SK-N-SH treated with all-trans-retinoic acid at 6 μM for 48 hours (cell line): ENCODE measurements at regions not wholly inside any gene's neighbourhood (a gene's known extent, or its start where the extent isn't known, plus 50 kb on each side); places are given as distances from the start of the nearest gene placed in this dataset.

Experiments
- ATAC-seq: fragments of 200-7000 bp; cut with Tn5 transposase; 3 replicates; pipeline ENCODE4 v1.9.1; 2020; ENCODE audit warnings: mild to moderate bottlenecking, moderate library complexity
- ARNTL ChIP-seq: fragments of 450-650 bp; formaldehyde crosslinking; IDR thresholded peaks from 2 replicates; pipeline ENCODE4 v1.5.0; 2020; ENCODE audit warnings: low read depth, mild to moderate bottlenecking, moderate library complexity, borderline replicate concordance
- BACH2 ChIP-seq: fragments of 250-450 bp; sonication (Bioruptor Pico); IDR thresholded peaks from 2 replicates; pipeline ENCODE4 v1.9.0; 2021; ENCODE audit warnings: mild to moderate bottlenecking, borderline replicate concordance
- CSDC2 ChIP-seq: fragments of 250-450 bp; sonication (Bioruptor Pico); IDR thresholded peaks from 2 replicates; pipeline ENCODE4 v1.5.0; 2020; ENCODE audit warnings: mild to moderate bottlenecking, moderate library complexity
- ESRRG ChIP-seq: fragments of 250-450 bp; sonication (Bioruptor Pico); IDR thresholded peaks from 2 replicates; pipeline ENCODE4 v1.6.1; 2021; ENCODE audit warnings: mild to moderate bottlenecking
- GLIS3 ChIP-seq: fragments of 250-450 bp; sonication (Bioruptor Pico); IDR thresholded peaks from 2 replicates; pipeline ENCODE4 v1.5.0; 2020; ENCODE audit warnings: mild to moderate bottlenecking, moderate library complexity
- ISL1 ChIP-seq: fragments of 250-450 bp; sonication (Bioruptor Pico); IDR thresholded peaks from 2 replicates; pipeline ENCODE4 v2.1.2; 2022; ENCODE audit warnings: mild to moderate bottlenecking, moderate library complexity
- OSR1 ChIP-seq: fragments of 250-450 bp; sonication (Bioruptor Pico); IDR thresholded peaks from 2 replicates; pipeline ENCODE4 v1.8.0; 2022; ENCODE audit warnings: moderate library complexity, mild to moderate bottlenecking, inconsistent platforms
- POU6F1 ChIP-seq: fragments of 250-450 bp; sonication (Bioruptor Pico); IDR thresholded peaks from 2 replicates; pipeline ENCODE4 v1.8.0; 2021; ENCODE audit warnings: low read depth, mild to moderate bottlenecking, moderate library complexity, borderline replicate concordance
- PPARA ChIP-seq: fragments of 250-450 bp; sonication (Bioruptor Pico); IDR thresholded peaks from 2 replicates; pipeline ENCODE4 v1.5.0; 2020; ENCODE audit warnings: mild to moderate bottlenecking, borderline replicate concordance
- RARB ChIP-seq: fragments of 250-450 bp; sonication (Bioruptor Pico); IDR thresholded peaks from 2 replicates; pipeline ENCODE4 v1.8.0; 2021; ENCODE audit warnings: mild to moderate bottlenecking, moderate library complexity
- TCF4 ChIP-seq: fragments of 250-450 bp; sonication (Bioruptor Pico); IDR thresholded peaks from 2 replicates; pipeline ENCODE4 v1.8.0; 2021; ENCODE audit warnings: mild to moderate bottlenecking, moderate library complexity, borderline replicate concordance
- TOX ChIP-seq: fragments of 250-450 bp; sonication (Bioruptor Pico); IDR thresholded peaks from 2 replicates; pipeline ENCODE4 v1.8.0; 2021; ENCODE audit warnings: mild to moderate bottlenecking, moderate library complexity, borderline replicate concordance
- TSHZ2 ChIP-seq: fragments of 250-450 bp; sonication (Bioruptor Pico); IDR thresholded peaks from 2 replicates; pipeline ENCODE4 v1.5.0; 2020; ENCODE audit warnings: mild to moderate bottlenecking, moderate library complexity
- ZC3H10 ChIP-seq: fragments of 250-450 bp; sonication (Bioruptor Pico); IDR thresholded peaks from 2 replicates; pipeline ENCODE4 v1.5.1; 2021; ENCODE audit warnings: mild to moderate bottlenecking, moderate library complexity
- ZFP3 ChIP-seq: fragments of 250-450 bp; sonication (Bioruptor Pico); IDR thresholded peaks from 2 replicates; pipeline ENCODE4 v1.5.0; 2020; ENCODE audit warnings: mild to moderate bottlenecking, moderate library complexity
- ZFP30 ChIP-seq: fragments of 450-650 bp; formaldehyde crosslinking; IDR thresholded peaks from 2 replicates; pipeline ENCODE4 v1.5.0; 2022; ENCODE audit warnings: mild to moderate bottlenecking, moderate library complexity
- ZNF565 ChIP-seq: fragments of 450-650 bp; formaldehyde crosslinking; conservative IDR thresholded peaks from 2 replicates; pipeline ENCODE4 v1.5.0; 2020; ENCODE audit warnings: low read depth, mild to moderate bottlenecking, moderate library complexity
- ZNF8 ChIP-seq: fragments of 450-650 bp; formaldehyde crosslinking; IDR thresholded peaks from 2 replicates; pipeline ENCODE4 v1.5.0; 2020; ENCODE audit warnings: mild to moderate bottlenecking, moderate library complexity
- TF ChIP-seq, protein P1 (sequence below): fragments of 250-450 bp; sonication (Bioruptor Pico); IDR thresholded peaks from 2 replicates; pipeline ENCODE4 v1.8.0; 2020; ENCODE audit warnings: mild to moderate bottlenecking, moderate library complexity, borderline replicate concordance
- TF ChIP-seq, protein P2 (sequence below): fragments of 250-450 bp; sonication (Bioruptor Pico); IDR thresholded peaks from 2 replicates; pipeline ENCODE4 v1.5.1; 2021; ENCODE audit warnings: mild to moderate bottlenecking, moderate library complexity

DNA sequence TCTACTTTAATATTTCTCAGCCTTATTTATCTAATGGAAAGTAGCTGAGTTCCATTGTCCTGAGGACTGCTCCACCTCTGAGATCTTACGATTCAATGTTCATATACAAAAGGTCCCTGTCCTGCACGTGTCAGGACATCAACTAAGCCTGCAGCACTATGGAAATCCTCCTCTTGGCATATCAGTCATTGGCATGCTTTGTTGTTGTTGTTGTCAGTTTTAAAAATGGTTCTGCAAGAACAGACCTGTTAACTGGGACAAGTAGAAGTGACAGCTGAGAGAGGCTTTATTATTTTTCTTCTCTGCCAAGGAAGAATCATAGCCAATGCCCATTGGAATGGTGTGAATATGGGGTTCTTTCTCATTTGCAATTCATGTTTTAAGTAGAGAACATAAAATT is 450.1 kb upstream of the PKDCC start:
- TF ChIP-seq BACH2 (CRISPR knock-in tag): no peak
- no peak for TF ChIP-seq GLIS3 (CRISPR knock-in tag)
- no peak for TF ChIP-seq POU6F1 (CRISPR knock-in tag)
- TF ChIP-seq RARB (CRISPR knock-in tag): no peak
- TF ChIP-seq TCF4 (CRISPR knock-in tag): no peak
- TF ChIP-seq, protein P1, sequence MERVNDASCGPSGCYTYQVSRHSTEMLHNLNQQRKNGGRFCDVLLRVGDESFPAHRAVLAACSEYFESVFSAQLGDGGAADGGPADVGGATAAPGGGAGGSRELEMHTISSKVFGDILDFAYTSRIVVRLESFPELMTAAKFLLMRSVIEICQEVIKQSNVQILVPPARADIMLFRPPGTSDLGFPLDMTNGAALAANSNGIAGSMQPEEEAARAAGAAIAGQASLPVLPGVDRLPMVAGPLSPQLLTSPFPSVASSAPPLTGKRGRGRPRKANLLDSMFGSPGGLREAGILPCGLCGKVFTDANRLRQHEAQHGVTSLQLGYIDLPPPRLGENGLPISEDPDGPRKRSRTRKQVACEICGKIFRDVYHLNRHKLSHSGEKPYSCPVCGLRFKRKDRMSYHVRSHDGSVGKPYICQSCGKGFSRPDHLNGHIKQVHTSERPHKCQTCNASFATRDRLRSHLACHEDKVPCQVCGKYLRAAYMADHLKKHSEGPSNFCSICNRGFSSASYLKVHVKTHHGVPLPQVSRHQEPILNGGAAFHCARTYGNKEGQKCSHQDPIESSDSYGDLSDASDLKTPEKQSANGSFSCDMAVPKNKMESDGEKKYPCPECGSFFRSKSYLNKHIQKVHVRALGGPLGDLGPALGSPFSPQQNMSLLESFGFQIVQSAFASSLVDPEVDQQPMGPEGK: no peak
- no peak for TF ChIP-seq PPARA (CRISPR knock-in tag)
- no peak for TF ChIP-seq ZC3H10 (CRISPR knock-in tag)
- TF ChIP-seq ZNF565 (CRISPR knock-in tag): no peak
- no peak for TF ChIP-seq OSR1
- TF ChIP-seq ARNTL (CRISPR knock-in tag): no peak
- TF ChIP-seq ESRRG (CRISPR knock-in tag): no peak
- no peak for TF ChIP-seq ZNF8 (CRISPR knock-in tag)
- no peak for TF ChIP-seq ISL1
- TF ChIP-seq ZFP30 (CRISPR knock-in tag): no peak
- no peak for TF ChIP-seq TOX (CRISPR knock-in tag)
- TF ChIP-seq, protein P2, sequence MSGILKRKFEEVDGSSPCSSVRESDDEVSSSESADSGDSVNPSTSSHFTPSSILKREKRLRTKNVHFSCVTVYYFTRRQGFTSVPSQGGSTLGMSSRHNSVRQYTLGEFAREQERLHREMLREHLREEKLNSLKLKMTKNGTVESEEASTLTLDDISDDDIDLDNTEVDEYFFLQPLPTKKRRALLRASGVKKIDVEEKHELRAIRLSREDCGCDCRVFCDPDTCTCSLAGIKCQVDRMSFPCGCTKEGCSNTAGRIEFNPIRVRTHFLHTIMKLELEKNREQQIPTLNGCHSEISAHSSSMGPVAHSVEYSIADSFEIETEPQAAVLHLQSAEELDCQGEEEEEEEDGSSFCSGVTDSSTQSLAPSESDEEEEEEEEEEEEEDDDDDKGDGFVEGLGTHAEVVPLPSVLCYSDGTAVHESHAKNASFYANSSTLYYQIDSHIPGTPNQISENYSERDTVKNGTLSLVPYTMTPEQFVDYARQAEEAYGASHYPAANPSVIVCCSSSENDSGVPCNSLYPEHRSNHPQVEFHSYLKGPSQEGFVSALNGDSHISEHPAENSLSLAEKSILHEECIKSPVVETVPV (CRISPR knock-in tag): no peak
- ATAC-seq: no peak

DNA sequence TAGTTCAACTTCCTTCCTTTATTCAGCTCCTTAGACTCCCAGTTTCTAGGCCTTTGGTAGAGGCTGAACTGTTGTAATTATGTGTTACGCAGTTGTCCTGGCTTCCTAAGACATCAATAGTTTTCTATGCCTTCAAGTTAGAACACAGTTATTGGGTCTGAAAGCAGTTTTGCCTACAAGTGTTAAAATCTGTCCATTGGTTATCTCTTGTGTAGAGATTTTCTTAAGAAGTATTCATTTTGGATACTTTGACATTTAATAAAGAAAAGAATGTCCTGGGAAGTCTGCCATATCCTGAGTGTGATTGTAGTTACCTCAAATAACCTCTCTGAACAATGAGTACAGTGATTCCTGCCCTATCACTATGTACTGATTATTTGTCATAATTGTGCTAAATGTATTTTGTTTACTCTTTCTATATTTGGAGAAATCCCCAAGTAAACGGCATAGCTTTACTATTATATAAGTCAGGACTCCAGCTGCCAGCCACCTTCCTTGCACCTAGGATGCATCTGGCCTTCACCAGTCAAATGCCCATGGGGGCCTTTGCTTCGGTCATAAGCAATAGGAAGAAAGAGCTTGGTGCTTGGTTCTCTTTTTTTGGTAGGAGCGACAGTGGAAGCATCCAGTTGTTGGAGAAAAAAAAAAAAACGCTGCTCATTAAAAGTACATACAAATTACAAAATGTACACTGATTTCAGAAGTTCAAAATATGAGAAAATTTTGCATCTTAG is 449.5 kb upstream of the PKDCC start:
- TF ChIP-seq, protein P1: no peak
- no peak for TF ChIP-seq ZFP30 (CRISPR knock-in tag)
- TF ChIP-seq ARNTL (CRISPR knock-in tag): no peak
- no peak for TF ChIP-seq CSDC2 (CRISPR knock-in tag)
- no peak for TF ChIP-seq ZFP3 (CRISPR knock-in tag)
- TF ChIP-seq, protein P2 (CRISPR knock-in tag): no peak
- no peak for TF ChIP-seq GLIS3 (CRISPR knock-in tag)
- no peak for TF ChIP-seq BACH2 (CRISPR knock-in tag)
- TF ChIP-seq ESRRG (CRISPR knock-in tag): no peak
- ATAC-seq: no peak

GRCh38 chr2:41600460-41600859 is 447.4 kb upstream of the PKDCC start:
- no peak for ATAC-seq
- TF ChIP-seq TOX (CRISPR knock-in tag) (no peak), TSHZ2 (CRISPR knock-in tag) (no peak), ZNF8 (CRISPR knock-in tag) (no peak), GLIS3 (CRISPR knock-in tag) (no peak), CSDC2 (CRISPR knock-in tag) (no peak), ESRRG (CRISPR knock-in tag) (no peak), ZFP30 (CRISPR knock-in tag) (no peak), TCF4 (CRISPR knock-in tag) (no peak), OSR1 (no peak)
- TF ChIP-seq, protein P1: no peak
- TF ChIP-seq, all 23 proteins: peak for 0
